CD4-positive, alpha-beta T cell treated with Interleukin-4 for 4 hours (primary cell): ENCODE measurements at regions not wholly inside any gene's neighbourhood (a gene's known extent, or its start where the extent isn't known, plus 50 kb on each side); places are given as distances from the start of the nearest gene placed in this dataset.

ENCODE experiments used
- DNase-seq: peaks from one replicate; pipeline ENCODE4 v3.0.0-alpha.2; 2020

GRCh38 chrX:78213331-78213730 lies 73.9 kb upstream of the TAF9B start:
- DNase-seq, result no peak

- peak; percentile 33 for DNase-seq
These were observed 60.4 kb upstream of the TAF9B start for GRCh38 chrX:78199851-78200250.
